B cell (primary cell): ENCODE measurements at regions not wholly inside any gene's neighbourhood (a gene's known extent, or its start where the extent isn't known, plus 50 kb on each side); places are given as distances from the start of the nearest gene placed in this dataset.
"Not testable (repeated sequence)": the region's sequence is repeated elsewhere in the genome, so short reads cannot be mapped to it uniquely, and the experiment has no call there.

Experiments used
- ATAC-seq: fragments of 200-7000 bp; cut with Tn5 transposase; one replicate; pipeline ENCODE4 v1.10.0; 2021; ENCODE audit warnings: low read depth, mild to moderate bottlenecking, moderate number of reproducible peaks, moderate library complexity
- CTCF ChIA-PET: fragments of 350-600 bp; sonication (Branson Sonifier 250); formaldehyde crosslinking; loops from one replicate; lab custom pipeline; 2021; ENCODE audit warnings: antibody characterized with exemption, inconsistent platforms; lab: Charles Lee
- POLR2A ChIA-PET: fragments of 350-600 bp; sonication (Branson Sonifier 250); formaldehyde crosslinking; loops from one replicate; lab custom pipeline; 2021; ENCODE audit warnings: antibody characterized with exemption; lab: Charles Lee
- DNase-seq: peaks from one replicate; pipeline ENCODE4 v3.0.0; 2013
- H2AFZ ChIP-seq: 2 replicates; pipeline ENCODE4 v1.6.1; 2012; ENCODE audit warnings: mild to moderate bottlenecking, low read depth, low read length; ENCODE audit not compliant: insufficient read depth, poor library complexity, severe bottlenecking
- H3K27ac ChIP-seq, 2 donors: 1 replicate in 1 of 2; 2 replicates in 1 of 2; pipeline ENCODE4 v1.5.1; 2012 to 2013; ENCODE audit warnings: low read length in 2 of 2, mild to moderate bottlenecking in 2 of 2, moderate library complexity in 1 of 2
- H3K27me3 ChIP-seq, 4 experiments: fragments of 200-600 bp in 1 of 4; sonication (generic) in 1 of 4; replicated peaks in 1 of 4; 1 replicate in 2 of 4; 2 replicates in 2 of 4; pipeline versions ENCODE4 v1.6.1 to v1.7.0; 2013 to 2016; ENCODE audit warnings: low read length in 3 of 4, mild to moderate bottlenecking in 2 of 4, mixed read lengths in 1 of 4, moderate library complexity in 1 of 4; ENCODE audit not compliant: insufficient read depth in 4 of 4, control insufficient read depth in 3 of 4; ENCODE audit errors: control extremely low read depth in 1 of 4
- H3K36me3 ChIP-seq, 2 experiments: replicated peaks in 1 of 2; 1 replicate in 1 of 2; 2 replicates in 1 of 2; pipeline versions ENCODE4 v1.6.1 to v1.7.1; 2013; ENCODE audit warnings: low read length in 1 of 2; ENCODE audit not compliant: insufficient read depth in 2 of 2, control insufficient read depth in 1 of 2; ENCODE audit errors: control extremely low read depth in 1 of 2, extremely low read depth in 1 of 2
- H3K4me1 ChIP-seq, 2 donors: fragments of 200-600 bp in 1 of 2; sonication (generic) in 1 of 2; 1 replicate in 1 of 2; 2 replicates in 1 of 2; pipeline versions ENCODE4 v1.5.1 to v1.6.1; 2013 to 2017; ENCODE audit warnings: low read length in 2 of 2; ENCODE audit not compliant: control insufficient read depth in 2 of 2, insufficient read depth in 2 of 2
- H3K4me2 ChIP-seq: replicated peaks from 2 replicates; pipeline ENCODE3; 2012; ENCODE audit warnings: mild to moderate bottlenecking, low read depth, low read length; ENCODE audit not compliant: poor library complexity, severe bottlenecking
- H3K4me3 ChIP-seq, 5 experiments: fragments of 200-600 bp in 1 of 5; sonication (generic) in 1 of 5; 1 replicate in 3 of 5; 2 replicates in 2 of 5; pipeline versions ENCODE4 v1.5.1 to v1.7.0; 2011 to 2016; ENCODE audit warnings: low read length in 4 of 5, mild to moderate bottlenecking in 4 of 5, low read depth in 2 of 5, control low read depth in 1 of 5, moderate library complexity in 1 of 5; ENCODE audit not compliant: insufficient read depth in 1 of 5; ENCODE audit errors: control extremely low read depth in 1 of 5, extremely low read depth in 1 of 5
- H3K79me2 ChIP-seq: fragments of 200-600 bp; sonication (generic); one replicate; pipeline ENCODE4 v1.6.0; 2016; ENCODE audit warnings: low read length; ENCODE audit not compliant: control insufficient read depth, insufficient read depth
- H3K9ac ChIP-seq: fragments of 200-600 bp; sonication (generic); 2 replicates; pipeline ENCODE4 v1.6.1; 2017; ENCODE audit warnings: mild to moderate bottlenecking, low read length, moderate library complexity
- H3K9me3 ChIP-seq, 3 donors: one replicate each; pipeline versions ENCODE4 v1.6.1 to v1.7.1; 2013; ENCODE audit warnings: low read length in 2 of 3; ENCODE audit not compliant: control insufficient read depth in 2 of 3, insufficient read depth in 1 of 3; ENCODE audit errors: control extremely low read depth in 1 of 3
- H4K20me1 ChIP-seq: 2 replicates; pipeline ENCODE4 v1.6.0; 2012; ENCODE audit warnings: mild to moderate bottlenecking, low read length; ENCODE audit not compliant: insufficient read depth, control insufficient read depth, poor library complexity, severe bottlenecking
- H3K27ac Mint-ChIP-seq: one replicate; pipeline ENCODE4 v1.8.0; 2021; ENCODE audit warnings: mixed read lengths
- H3K27me3 Mint-ChIP-seq: one replicate; pipeline ENCODE4 v1.8.0; 2021; ENCODE audit warnings: mixed read lengths
- H3K4me1 Mint-ChIP-seq: one replicate; pipeline ENCODE4 v1.8.0; 2021; ENCODE audit warnings: mixed read lengths
- H3K4me3 Mint-ChIP-seq: one replicate; pipeline ENCODE4 v1.8.0; 2021; ENCODE audit warnings: mixed read lengths
- H3K9me3 Mint-ChIP-seq: one replicate; pipeline ENCODE4 v1.8.0; 2022; ENCODE audit warnings: mixed read lengths; ENCODE audit not compliant: insufficient read depth
- CTCF ChIP-seq: fragments of 200-600 bp; IDR thresholded peaks from one replicate; pipeline ENCODE4 v1.8.0; 2022; ENCODE audit warnings: antibody characterized with exemption, mild to moderate bottlenecking
- EZH2 ChIP-seq: IDR thresholded peaks from 2 replicates; pipeline ENCODE4 v1.6.1; 2012; ENCODE audit warnings: borderline replicate concordance, low read depth, mild to moderate bottlenecking, moderate library complexity, low read length; ENCODE audit not compliant: insufficient read depth, poor library complexity, severe bottlenecking
- WGBS: methylation state at CpG from one replicate; pipeline ENCODE4 v1.1.5; 2013; ENCODE audit warnings: missing lambda C conversion rate; ENCODE audit not compliant: insufficient coverage; 5-methylcytosine and 5-hydroxymethylcytosine counted together
- intact Hi-C: fragments of 100-400 bp; cut with micrococcal nuclease; formaldehyde crosslinking; loops from one replicate; pipeline ENCODE4 v1.10.0; 2022

GRCh38 chr15:54790693-54791092 is 406.0 kb downstream of the RSL24D1 start:
- no peaks in the 10 kb centered on the region for H3K4me1 ChIP-seq
- H2AFZ ChIP-seq: no peak overlapping the region
- no peak overlapping the region for H3K9ac ChIP-seq
- CTCF ChIA-PET: no interaction called here
- no peaks in the 10 kb centered on the region for H3K9me3 ChIP-seq
- H3K27ac Mint-ChIP-seq: no peak overlapping the region
- POLR2A ChIA-PET: no interaction called here
- no peaks in the 10 kb centered on the region for H4K20me1 ChIP-seq
- no peak for TF ChIP-seq CTCF
- H3K4me3 Mint-ChIP-seq: no peak overlapping the region
- intact Hi-C loops: no loop called here
- no peak overlapping the region for H3K4me3 ChIP-seq
- H3K27me3 Mint-ChIP-seq: no peaks in the 10 kb centered on the region
- no peak overlapping the region for H3K4me2 ChIP-seq
- H3K27me3 ChIP-seq: no peaks in the 10 kb centered on the region
- no peaks in the 10 kb centered on the region for H3K9me3 Mint-ChIP-seq
- no peaks in the 10 kb centered on the region for H3K36me3 ChIP-seq
- DNase-seq (no peak), ATAC-seq (no peak)
- no CpG with 5 or more reads among the region's 1 CpG for WGBS
- no peaks in the 10 kb centered on the region for H3K79me2 ChIP-seq
- H3K27ac ChIP-seq: no peak overlapping the region
- H3K4me1 Mint-ChIP-seq: no peaks in the 10 kb centered on the region

GRCh38 chr15:54789376-54789775 is 407.4 kb downstream of the RSL24D1 start:
- ATAC-seq: no peak

GRCh38 chr15:54781220-54781619 is 415.5 kb downstream of the RSL24D1 start:
- H2AFZ ChIP-seq, H3K36me3 ChIP-seq, H3K27me3 Mint-ChIP-seq, H3K4me3 ChIP-seq, DNase-seq, H3K9ac ChIP-seq, H3K79me2 ChIP-seq, H3K27ac ChIP-seq, H3K4me1 Mint-ChIP-seq, ATAC-seq, H4K20me1 ChIP-seq, H3K9me3 ChIP-seq, CTCF ChIA-PET, H3K4me1 ChIP-seq, intact Hi-C loops, H3K4me3 Mint-ChIP-seq, H3K4me2 ChIP-seq, H3K27ac Mint-ChIP-seq, H3K27me3 ChIP-seq, H3K9me3 Mint-ChIP-seq, POLR2A ChIA-PET: not testable (repeated sequence)
- WGBS: 96% methylated on average over 18 of the region's 26 CpGs

More at GRCh38 chr15:54789376-54789775, 407.4 kb downstream of the RSL24D1 start:
- CTCF ChIA-PET: no interaction called here
- TF ChIP-seq CTCF (no peak), EZH2 (no peak)
- no peaks in the 10 kb centered on the region for H3K4me1 Mint-ChIP-seq
- Histone ChIP-seq H3K27ac (no peak overlapping the region), H3K79me2 (no peaks in the 10 kb centered on the region), H4K20me1 (no peaks in the 10 kb centered on the region), H3K9me3 (no peaks in the 10 kb centered on the region), H2AFZ (no peak overlapping the region), H3K4me1 (no peaks in the 10 kb centered on the region), H3K9ac (no peak overlapping the region), H3K4me3 (no peak overlapping the region), H3K4me2 (no peak overlapping the region), H3K27me3 (no peaks in the 10 kb centered on the region), H3K36me3 (no peaks in the 10 kb centered on the region)
- H3K9me3 Mint-ChIP-seq: no peaks in the 10 kb centered on the region
- POLR2A ChIA-PET: no interaction called here
- intact Hi-C loops: no loop called here
- no peak overlapping the region for H3K27ac Mint-ChIP-seq
- DNase-seq: no peak
- no CpG with 5 or more reads among the region's 2 CpGs for WGBS
- no peaks in the 10 kb centered on the region for H3K27me3 Mint-ChIP-seq
- H3K4me3 Mint-ChIP-seq: no peak overlapping the region
